ENCODE measurements at regions not wholly inside any gene's neighbourhood (a gene's known extent, or its start where the extent isn't known, plus 50 kb on each side); places are given as distances from the start of the nearest gene placed in this dataset.

DNA sequence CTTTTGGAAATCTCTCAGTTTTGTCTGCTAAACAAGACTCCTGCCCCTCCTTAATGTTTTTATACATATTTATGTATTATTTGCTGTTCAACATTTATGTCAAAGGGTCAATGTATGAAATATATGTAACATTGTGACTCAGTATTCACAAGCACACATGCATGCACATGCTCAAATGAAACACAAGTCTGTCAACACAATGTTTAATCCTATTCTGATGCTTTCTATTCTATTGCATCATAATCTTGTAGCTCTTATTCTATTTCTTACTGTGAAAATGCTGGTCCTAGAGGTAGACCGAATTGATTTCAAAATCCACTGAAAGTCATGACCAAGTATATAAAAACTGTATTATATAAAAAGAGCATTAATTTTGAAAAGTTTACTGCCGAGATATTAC is 1463.3 kb downstream of the C4orf33 start:
- DNase-seq, result no peak

DNA sequence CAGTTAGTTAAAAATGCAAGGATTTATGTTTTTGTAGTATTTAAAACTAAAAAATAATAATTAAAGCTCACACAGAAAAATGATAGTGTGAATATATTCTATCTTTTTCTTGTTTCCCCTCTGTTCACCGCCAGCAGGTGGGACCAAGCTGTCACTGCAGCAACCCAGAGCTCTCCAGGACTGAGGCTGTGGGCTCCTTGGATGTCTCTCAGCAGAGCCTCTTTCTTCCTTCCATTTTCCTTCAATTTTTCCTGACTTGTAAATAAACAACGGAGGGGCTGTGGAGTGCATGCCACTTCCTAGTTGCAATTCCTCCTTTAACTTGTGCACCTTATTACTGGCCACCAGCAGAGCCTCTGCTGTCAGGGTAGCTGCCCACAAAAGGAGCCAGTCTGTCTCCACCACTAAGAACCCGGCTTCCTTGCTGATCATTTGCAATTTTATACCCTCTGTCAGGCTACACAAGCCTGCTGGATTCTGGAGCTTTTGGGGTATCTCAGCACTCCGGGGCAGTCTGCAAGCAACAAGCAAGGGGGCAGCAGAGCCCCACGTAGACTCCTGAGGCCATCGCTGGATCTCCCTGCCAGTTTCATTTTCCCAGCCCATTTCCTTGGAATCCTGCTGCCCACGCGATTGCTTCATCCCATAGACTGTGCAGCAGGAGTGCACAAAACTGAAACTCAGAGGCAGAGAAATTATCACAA is 1467.4 kb downstream of the C4orf33 start:
- no peak for DNase-seq

DNA sequence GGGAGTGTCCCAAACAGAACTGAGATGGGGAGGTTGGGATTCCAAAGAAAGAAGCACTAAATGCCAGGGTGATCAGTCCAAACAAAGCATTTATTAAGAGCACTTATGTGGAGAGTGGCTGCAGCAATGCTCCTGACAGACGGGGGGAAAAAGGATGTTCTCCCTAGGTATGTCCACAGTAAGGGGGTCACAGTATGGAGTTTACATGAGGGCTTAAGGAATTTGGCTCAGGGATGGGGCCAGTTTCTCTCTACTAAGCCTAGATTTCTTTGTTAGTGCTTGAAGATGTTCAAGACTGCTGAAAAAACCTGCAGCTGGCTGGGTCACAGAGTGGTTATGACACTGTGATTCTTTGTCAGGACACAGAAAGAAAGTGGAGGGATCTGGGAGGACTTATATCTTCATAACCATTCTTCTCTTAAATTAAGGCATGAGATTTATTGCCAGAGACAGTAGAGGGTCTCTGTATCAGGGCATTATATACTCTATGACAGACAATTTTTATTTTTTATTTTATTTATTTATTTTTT is 1468.0 kb downstream of the C4orf33 start:
- no peak for DNase-seq

DNA sequence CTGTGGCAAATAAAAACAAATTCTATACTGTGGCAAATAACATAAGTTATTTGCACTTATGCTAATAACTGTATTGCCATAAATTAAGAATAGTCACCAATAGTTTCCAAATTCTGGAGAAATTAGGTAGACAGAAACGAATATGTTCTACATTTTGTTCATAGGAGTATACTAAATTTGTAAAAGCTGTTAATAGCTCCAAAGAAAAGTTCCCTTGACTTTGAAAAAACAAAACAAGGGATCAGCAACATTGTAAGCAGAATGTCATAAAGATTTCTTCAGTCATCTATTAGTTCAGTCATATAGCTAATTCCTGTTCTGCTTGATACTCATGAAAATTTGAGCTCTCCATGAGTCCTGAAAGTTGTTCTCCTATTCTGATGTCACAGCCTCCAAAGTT is 1472.8 kb downstream of the C4orf33 start:
- no peak for DNase-seq

DNA sequence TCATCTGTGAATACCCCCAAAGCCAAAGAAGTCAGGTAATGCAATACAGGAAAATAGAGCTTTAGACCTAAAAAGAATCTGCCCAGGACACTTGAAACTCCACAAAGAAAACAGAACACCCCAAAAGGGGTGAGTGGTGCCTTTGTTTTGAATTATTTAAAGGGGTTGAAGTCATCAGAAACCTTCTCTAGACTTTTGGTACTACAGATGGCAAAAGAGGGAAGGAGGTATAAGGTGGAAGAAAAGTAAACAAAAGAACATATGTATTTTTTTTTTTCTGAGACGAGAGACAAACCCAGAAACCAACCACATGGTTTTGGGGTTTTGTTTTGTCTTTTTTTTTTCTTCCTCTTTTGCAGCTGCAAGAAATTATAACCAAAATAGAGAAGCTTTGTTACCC is 1477.8 kb downstream of the C4orf33 start:
- no peak for DNase-seq

GRCh38 chr4:130574215-130574614 is 1478.3 kb downstream of the C4orf33 start:
- no peak for DNase-seq

- no peak for DNase-seq
Observed at GRCh38 chr4:130576218-130576617, 1480.3 kb downstream of the C4orf33 start.

- no peak for DNase-seq
Observed at GRCh38 chr4:130591091-130591490, 1495.1 kb downstream of the C4orf33 start.

DNA sequence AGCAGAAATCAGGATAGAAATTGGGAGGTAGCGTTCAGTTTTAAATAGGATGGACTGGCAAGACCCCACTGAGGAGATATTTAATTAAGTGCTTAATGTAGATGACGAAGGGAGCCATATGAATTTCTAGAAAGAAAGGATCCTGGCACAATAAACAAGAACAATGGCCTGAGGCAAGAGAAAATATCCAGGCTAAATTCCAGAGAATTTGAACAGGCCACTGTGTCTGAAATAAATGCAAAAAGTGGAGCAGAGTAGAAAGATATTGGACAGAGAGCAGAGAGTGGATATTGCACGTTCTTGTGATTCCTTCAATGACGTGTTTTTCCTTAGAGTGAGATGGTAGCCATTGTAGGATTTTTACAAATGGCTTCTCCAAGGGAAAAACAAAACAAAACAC is 1504.8 kb downstream of the C4orf33 start:
- no peak for DNase-seq

DNA sequence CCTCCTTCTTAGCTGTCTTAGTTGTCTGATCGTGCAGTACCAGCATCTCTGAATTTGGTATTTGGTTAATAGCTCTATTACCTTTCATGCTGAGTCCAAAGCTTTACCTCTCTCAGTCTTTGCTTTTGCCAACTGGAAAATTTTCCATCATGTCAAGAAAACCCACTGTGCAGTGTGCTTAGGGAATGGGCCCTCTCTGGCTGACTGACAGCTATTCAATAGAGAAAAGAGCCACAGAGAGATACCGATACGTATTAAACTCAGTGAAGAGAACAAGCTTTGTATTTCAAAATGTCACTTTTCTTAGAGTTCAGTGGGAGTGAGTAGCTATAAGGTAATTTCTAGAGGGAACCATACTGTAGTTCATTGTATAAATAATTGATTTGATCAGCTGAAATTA is 1507.1 kb downstream of the C4orf33 start:
- no peak for DNase-seq

GRCh38 chr4:130608121-130608520 is 1512.2 kb downstream of the C4orf33 start:
- DNase-seq, result no peak

GRCh38 chr4:130628531-130628930 is 1532.6 kb downstream of the C4orf33 start:
- no peak for DNase-seq

- DNase-seq, result no peak
Observed at GRCh38 chr4:130632731-130633604, 1537.0 kb downstream of the C4orf33 start.

DNA sequence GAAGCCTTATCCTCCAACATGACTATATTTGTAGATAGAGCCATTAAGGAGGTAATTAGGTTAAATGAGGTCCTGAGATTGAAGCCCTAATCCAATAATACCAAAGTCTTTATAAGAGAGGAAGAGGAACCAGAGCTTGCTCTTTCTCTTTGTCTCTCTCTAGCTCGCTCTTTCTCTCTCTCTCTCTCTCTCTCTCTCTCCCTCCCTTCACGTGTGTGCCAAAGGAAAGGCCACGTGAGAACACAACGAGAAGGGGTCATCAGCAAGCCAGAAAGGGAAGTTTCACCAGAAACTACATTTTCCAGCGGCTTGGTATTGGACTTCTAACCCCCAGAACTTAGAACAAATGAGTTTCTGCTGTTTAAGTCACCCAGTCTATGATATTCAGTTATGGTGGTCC is 1540.5 kb downstream of the C4orf33 start:
- no peak for DNase-seq

DNA sequence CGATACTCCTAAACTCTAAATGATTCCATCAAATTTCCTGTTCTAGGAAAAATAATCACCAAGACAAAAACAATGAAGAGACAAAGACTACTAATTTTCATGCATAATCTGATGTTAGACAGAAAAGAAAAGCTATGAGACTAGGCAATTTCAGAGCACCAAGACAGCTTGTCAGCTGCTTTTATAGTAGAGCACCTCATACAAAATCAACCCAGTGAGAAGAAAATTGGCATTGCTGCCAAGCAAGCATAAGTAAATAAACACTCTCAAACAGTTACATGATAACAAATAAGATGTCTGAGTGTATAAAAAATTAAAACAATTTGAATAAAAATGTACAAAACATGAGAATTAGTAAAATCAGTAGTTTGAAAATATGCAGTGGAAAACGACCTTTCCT is 1544.6 kb downstream of the C4orf33 start:
- no peak for DNase-seq

GRCh38 chr4:130646886-130647285 is 1550.9 kb downstream of the C4orf33 start:
- no peak for DNase-seq

- no peak for DNase-seq
Observed at GRCh38 chr4:130648570-130648969, 1552.6 kb downstream of the C4orf33 start.

DNA sequence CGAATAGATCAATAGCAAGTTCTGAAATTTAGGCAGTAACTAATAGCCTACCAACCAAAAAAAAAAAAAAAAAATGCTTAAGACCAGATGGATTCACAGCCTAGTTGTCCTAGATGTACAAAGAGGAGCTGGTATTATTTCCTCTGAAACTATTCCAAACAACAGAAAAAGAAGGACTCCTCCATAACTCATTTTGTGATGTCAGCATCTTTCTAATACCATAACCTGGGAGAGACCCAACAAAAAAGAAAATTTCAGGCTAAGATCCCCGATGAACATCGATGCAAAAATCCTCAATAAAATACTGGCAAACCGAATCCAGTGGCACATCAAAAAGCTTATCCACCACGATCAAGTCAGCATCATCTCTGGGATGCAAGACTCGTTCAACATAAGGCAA is 1557.9 kb downstream of the C4orf33 start:
- no peak for DNase-seq

DNA sequence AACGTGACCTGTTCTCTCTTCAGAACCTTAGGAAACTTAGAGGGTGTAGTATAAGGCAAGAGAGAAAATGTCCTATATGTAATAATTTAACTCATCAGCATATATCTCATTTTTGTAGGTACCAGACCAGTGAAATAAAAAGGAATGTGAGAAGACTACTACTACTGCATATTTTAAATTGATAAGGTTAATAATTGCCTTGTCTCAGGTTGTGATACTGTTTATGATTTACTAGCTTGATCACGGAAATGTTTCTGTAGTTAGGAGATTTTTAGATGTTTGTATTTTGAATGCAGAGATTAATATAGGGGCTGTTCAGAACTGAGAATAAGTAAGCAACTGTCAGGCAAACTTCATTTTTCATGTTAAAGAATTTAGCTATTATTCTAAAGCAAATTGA is 1563.4 kb downstream of the C4orf33 start:
- no peak for DNase-seq

GRCh38 chr4:130668859-130669258 is 1572.9 kb downstream of the C4orf33 start:
- DNase-seq, result no peak

GRCh38 chr4:130675266-130675665 is 1579.3 kb downstream of the C4orf33 start:
- no peak for DNase-seq

DNA sequence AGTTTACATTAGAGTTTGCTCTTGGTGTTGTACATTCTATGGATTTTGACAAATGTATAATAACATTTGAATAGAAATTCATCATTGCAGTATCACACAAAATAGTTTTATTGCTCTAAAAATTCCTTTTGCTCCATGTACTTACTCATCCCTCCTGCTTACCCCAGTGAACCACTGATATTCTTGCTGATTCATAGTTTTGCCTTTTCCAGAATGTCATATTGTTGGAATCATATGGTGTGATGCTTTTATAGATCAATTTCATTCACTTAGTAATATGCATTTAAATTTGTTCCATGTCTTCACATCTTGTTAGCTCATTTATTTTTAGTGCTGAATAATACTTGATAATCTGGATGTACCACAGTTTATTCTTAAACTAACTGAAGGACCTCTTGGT is 1593.2 kb downstream of the C4orf33 start:
- DNase-seq, result no peak

DNA sequence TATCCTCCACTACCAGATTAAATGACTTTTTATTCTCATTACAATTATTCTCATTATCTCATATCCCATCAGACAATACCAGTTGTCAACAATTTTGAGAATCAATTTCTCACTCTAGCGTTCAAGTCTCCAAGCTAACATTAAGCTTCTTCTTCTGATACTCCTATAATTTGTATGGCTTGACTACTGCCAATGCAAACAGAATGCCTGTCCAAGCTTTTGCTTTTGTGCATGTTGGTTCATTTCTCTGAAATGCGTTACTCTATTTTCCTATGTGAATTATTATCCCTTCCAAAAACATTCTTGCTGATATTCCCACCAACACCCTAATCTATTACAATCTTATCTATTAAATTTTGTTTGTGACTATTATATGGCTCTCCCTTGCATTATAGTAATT is 1602.3 kb downstream of the C4orf33 start:
- DNase-seq, result no peak

- DNase-seq, result no peak
Observed at GRCh38 chr4:130699004-130699403, 1603.1 kb downstream of the C4orf33 start.

Measured in stimulated activated naive CD4-positive, alpha-beta T cell treated with Interleukin-2 at 50 U/mL for 16 hours (primary cell).